Panc1 (cell line): ENCODE measurements at regions not wholly inside any gene's neighbourhood (a gene's known extent, or its start where the extent isn't known, plus 50 kb on each side); places are given as distances from the start of the nearest gene placed in this dataset.

Experiments used
- POLR2AphosphoS5 ChIP-seq: IDR thresholded peaks from 2 replicates; pipeline ENCODE4 v1.6.1; 2012; ENCODE audit warnings: mild to moderate bottlenecking, low read depth, low read length, moderate library complexity
- SIN3A ChIP-seq: IDR thresholded peaks from 2 replicates; pipeline ENCODE4 v1.6.1; 2012; ENCODE audit warnings: low read depth, mild to moderate bottlenecking, low read length, moderate library complexity, borderline replicate concordance; ENCODE audit not compliant: insufficient read depth
- TF ChIP-seq, protein P1 (sequence below): fragments of 450-650 bp; IDR thresholded peaks from 2 replicates; pipeline ENCODE4 v1.5.1; 2017; ENCODE audit warnings: mild to moderate bottlenecking
- TF ChIP-seq, protein P2 (sequence below), 2 experiments: IDR thresholded peaks; 2 replicates each; pipeline ENCODE4 v1.6.1; 2011 to 2012; ENCODE audit warnings: low read depth in 2 of 2, control low read depth in 1 of 2, low read length in 1 of 2, mild to moderate bottlenecking in 1 of 2, moderate library complexity in 1 of 2; ENCODE audit not compliant: insufficient read depth in 1 of 2

DNA sequence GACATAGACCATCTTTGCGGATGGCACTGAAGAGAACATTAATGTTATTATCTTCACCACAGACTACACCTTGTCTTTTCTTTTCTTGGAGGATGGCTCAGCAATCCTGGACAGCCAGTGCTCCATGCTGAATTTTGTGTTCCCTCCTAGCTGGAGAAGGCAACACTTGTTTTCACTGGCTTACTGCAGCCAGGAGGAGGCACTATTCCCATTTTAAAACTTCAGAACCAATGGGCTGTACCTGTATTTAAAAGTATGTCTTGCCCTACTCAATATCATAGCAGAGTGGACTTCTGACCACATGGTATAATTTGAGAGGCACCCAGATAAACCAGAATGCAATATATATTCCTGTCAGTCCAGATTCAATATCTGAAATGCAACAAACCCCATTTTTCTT is 53.3 kb upstream of the POGK start:
- TF ChIP-seq, protein P1, sequence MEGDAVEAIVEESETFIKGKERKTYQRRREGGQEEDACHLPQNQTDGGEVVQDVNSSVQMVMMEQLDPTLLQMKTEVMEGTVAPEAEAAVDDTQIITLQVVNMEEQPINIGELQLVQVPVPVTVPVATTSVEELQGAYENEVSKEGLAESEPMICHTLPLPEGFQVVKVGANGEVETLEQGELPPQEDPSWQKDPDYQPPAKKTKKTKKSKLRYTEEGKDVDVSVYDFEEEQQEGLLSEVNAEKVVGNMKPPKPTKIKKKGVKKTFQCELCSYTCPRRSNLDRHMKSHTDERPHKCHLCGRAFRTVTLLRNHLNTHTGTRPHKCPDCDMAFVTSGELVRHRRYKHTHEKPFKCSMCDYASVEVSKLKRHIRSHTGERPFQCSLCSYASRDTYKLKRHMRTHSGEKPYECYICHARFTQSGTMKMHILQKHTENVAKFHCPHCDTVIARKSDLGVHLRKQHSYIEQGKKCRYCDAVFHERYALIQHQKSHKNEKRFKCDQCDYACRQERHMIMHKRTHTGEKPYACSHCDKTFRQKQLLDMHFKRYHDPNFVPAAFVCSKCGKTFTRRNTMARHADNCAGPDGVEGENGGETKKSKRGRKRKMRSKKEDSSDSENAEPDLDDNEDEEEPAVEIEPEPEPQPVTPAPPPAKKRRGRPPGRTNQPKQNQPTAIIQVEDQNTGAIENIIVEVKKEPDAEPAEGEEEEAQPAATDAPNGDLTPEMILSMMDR = no peak
- TF ChIP-seq POLR2AphosphoS5 (no peak), SIN3A (no peak)
- TF ChIP-seq, protein P2, sequence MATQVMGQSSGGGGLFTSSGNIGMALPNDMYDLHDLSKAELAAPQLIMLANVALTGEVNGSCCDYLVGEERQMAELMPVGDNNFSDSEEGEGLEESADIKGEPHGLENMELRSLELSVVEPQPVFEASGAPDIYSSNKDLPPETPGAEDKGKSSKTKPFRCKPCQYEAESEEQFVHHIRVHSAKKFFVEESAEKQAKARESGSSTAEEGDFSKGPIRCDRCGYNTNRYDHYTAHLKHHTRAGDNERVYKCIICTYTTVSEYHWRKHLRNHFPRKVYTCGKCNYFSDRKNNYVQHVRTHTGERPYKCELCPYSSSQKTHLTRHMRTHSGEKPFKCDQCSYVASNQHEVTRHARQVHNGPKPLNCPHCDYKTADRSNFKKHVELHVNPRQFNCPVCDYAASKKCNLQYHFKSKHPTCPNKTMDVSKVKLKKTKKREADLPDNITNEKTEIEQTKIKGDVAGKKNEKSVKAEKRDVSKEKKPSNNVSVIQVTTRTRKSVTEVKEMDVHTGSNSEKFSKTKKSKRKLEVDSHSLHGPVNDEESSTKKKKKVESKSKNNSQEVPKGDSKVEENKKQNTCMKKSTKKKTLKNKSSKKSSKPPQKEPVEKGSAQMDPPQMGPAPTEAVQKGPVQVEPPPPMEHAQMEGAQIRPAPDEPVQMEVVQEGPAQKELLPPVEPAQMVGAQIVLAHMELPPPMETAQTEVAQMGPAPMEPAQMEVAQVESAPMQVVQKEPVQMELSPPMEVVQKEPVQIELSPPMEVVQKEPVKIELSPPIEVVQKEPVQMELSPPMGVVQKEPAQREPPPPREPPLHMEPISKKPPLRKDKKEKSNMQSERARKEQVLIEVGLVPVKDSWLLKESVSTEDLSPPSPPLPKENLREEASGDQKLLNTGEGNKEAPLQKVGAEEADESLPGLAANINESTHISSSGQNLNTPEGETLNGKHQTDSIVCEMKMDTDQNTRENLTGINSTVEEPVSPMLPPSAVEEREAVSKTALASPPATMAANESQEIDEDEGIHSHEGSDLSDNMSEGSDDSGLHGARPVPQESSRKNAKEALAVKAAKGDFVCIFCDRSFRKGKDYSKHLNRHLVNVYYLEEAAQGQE (IDR thresholded peaks at IDR 0.05; ENCODE audit: insufficient read depth in 1 of 2, low read depth in 2 of 2, low read length in 1 of 2) = no peak
